ENCODE measurements at regions not wholly inside any gene's neighbourhood (a gene's known extent, or its start where the extent isn't known, plus 50 kb on each side); places are given as distances from the start of the nearest gene placed in this dataset.
A peak's percentile ranks its signal among the peaks of the same experiment; 100 is the strongest.

- DNase-seq (ENCODE audit: insufficient read length, low spot score) (no peak), FAIRE-seq (no peak)
- TF ChIP-seq CTCF (IDR thresholded peaks at IDR 0.05; ENCODE audit: insufficient read depth, missing control alignments), result no peak
Observed at GRCh38 chr2:58313926-58314325, 72.8 kb upstream of the FANCL start.

- TF ChIP-seq CTCF (IDR thresholded peaks at IDR 0.05; ENCODE audit: insufficient read depth, missing control alignments), result no peak
- no peak for FAIRE-seq
- DNase-seq (ENCODE audit: insufficient read length, low spot score), result no peak
Observed at GRCh38 chr2:58308435-58308834, 67.3 kb upstream of the FANCL start.

GRCh38 chr2:58304843-58305242 is 63.7 kb upstream of the FANCL start:
- DNase-seq (ENCODE audit: insufficient read length, low spot score) (no peak), FAIRE-seq (no peak)
- TF ChIP-seq CTCF (IDR thresholded peaks at IDR 0.05; ENCODE audit: insufficient read depth, missing control alignments), result no peak

- no peak for FAIRE-seq
- no peak for TF ChIP-seq CTCF (IDR thresholded peaks at IDR 0.05; ENCODE audit: insufficient read depth, missing control alignments)
- no peak for DNase-seq (ENCODE audit: insufficient read length, low spot score)
Observed at GRCh38 chr2:58299123-58299522, 58.0 kb upstream of the FANCL start.

GRCh38 chr2:58293056-58293455 is 51.9 kb upstream of the FANCL start:
- no peak for TF ChIP-seq CTCF (IDR thresholded peaks at IDR 0.05; ENCODE audit: insufficient read depth, missing control alignments)
- FAIRE-seq (no peak), DNase-seq (ENCODE audit: insufficient read length, low spot score) (no peak)

- DNase-seq (ENCODE audit: insufficient read length, low spot score), result no peak
- no peak for TF ChIP-seq CTCF (IDR thresholded peaks at IDR 0.05; ENCODE audit: insufficient read depth, missing control alignments)
- peak; percentile 93 for FAIRE-seq
Observed at GRCh38 chr2:58291726-58292438, 50.8 kb upstream of the FANCL start.
